ENCODE measurements at regions not wholly inside any gene's neighbourhood (a gene's known extent, or its start where the extent isn't known, plus 50 kb on each side); places are given as distances from the start of the nearest gene placed in this dataset.

DNA sequence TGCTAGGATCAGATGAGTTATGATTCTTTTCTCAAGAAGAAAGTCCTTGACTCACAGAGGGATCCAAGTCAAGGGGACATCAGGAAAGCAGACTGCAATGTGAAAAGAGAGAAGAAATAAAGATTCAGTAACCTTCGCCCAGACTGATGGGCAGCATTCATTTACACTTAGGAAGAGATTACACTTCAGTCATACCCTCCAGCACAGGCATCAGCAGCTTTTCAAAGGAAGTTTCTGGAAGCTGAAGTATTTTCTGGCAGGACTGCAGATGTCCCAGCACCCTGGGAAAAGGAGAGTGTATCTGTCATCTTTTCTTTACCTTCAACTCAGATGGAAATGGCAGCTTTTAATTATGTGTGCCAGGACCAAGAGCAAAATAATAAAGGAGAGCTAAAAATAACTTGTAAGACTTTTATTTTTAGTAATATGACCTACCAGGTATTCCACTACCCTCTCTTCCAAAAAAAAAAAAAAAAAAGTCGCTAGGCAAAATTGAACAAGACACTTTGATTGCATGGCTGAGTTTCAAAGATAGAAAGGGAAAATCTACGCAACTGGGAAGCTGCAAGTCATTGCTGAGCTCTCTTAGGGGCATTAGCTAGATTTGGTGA is 712.1 kb downstream of the EPM2A start:
- DNase-seq (ENCODE audit: low read depth) = no peak

DNA sequence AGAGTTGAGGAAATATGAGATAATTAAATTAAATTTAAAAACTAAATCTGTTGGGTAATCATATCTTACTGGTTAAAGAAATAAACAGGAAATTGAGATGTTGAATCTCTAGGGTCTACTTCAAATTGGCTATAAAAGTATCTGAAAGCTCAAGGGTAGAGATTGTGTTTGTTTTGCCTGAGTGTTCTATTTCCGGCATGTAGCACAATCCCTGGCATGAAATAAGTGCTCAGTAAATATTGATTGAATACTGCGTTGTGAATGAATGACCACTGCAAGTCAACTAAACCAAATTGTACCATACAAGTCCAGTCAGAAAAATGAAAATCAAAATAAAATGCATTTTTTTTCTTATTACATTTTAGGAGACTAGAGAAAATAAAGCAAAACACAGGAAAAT is 709.8 kb downstream of the EPM2A start:
- no peak for DNase-seq (ENCODE audit: low read depth)

DNA sequence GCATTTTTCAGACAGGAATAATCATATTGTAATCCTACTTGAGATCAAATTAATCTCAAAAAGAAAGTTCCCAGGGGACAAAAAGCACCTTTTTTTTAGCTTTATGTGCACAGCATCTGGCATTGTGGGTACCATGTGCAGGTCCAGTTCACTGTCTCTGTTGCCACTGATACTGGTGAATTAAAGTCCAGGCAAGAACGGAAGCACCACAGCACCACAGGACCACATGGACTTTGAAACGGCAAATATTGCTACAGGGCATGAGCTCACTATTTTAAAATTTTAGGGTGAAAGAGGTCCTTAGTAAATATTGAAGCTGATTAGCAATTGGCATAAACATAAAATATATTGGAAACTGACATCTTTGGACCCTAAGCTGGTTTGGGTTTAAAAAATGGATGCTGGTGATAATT is 709.0 kb downstream of the EPM2A start:
- DNase-seq (ENCODE audit: low read depth) = no peak

DNA sequence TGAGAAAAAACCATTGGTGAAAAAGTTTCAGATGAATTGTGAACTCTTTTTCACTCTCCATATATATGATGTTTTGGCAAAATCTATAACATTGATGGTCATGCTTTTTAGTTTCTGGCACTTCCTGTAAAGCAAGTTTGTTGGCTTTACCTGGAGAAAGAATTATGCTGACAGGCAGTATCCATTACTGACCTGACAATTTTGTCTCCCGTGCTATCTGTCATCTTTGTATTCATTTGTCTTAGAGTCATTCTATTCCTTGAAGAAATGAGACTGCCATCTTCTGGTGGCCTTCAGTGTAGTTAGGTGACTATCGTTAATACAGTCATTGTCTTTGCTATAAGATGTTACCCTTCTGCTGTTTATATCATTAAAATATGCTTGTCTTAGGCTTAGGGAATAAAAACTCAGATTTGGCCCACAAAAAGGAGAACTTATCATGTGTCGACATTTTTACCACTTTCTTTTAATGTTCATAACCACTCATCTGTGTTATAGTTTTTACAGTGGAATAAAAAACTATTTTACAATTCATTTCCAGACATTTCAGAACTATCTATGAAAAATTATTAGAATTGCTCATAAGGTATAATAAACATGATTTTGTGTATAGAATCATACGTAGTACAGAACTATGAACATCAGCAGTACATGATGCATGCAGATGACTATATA is 707.0 kb downstream of the EPM2A start:
- DNase-seq (ENCODE audit: low read depth) = no peak

DNA sequence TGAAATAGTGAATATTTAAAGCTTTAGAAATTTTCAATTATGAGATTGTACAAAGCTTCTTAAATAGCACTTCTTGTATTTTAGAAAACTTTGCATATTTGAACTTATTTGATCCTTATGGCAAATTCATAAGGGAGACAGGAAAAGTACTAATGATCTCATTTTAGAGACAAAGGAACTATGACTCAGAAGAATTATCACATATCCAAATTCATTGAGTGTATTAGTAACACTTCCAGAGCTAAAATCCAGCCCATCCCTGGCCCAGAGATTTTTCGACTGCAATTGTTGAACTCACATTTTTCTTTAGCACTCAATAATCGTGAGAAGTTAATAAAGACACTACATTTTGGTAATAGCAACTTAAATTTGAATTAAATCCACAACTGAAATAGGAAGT is 704.3 kb downstream of the EPM2A start:
- no peak for DNase-seq (ENCODE audit: low read depth)

DNA sequence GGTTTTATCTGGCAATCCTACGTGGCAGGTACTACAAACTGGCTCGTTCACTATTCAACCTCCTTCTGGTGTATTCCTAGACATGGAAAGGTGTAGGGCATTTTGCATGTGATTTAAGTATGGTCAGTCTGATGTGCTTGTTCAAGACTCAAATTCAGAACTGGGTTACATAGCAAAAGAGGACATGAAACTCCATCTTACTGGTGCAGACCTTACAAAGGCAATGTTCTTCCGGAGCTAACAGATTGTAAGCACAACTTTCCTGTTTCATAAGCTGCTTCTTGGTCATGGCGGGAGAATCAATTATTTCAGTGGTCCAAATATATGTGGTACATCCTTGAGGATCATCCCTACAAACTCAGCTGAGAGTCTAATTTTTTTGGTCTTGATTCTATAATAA is 703.4 kb downstream of the EPM2A start:
- DNase-seq (ENCODE audit: low read depth) = no peak

DNA sequence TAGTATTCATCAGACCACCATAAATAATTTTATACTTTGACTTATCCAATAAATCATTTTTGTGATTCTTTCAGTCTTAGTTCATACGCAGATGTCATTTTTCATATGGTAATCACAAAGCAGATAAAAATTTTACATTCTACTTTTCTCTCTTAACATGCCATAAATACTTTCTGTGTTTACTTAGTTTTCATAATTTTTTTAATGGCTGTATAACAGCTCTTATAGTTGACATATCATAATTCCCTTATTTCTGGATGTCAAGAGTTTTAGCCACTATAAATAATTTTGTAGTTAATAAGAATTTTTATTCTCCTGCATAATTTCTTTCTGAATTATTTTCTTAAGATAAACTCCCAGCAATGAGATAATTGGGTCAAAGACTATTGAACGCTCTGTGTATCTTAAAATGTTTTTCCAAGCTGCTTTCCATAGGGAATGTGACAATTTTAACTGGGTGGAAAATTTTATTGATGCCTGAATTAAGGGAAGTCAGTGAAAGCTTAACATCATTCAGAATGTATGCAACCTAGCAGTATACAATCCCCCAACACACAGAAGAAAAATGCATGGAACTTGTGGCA is 702.7 kb downstream of the EPM2A start:
- DNase-seq (ENCODE audit: low read depth) = no peak

DNA sequence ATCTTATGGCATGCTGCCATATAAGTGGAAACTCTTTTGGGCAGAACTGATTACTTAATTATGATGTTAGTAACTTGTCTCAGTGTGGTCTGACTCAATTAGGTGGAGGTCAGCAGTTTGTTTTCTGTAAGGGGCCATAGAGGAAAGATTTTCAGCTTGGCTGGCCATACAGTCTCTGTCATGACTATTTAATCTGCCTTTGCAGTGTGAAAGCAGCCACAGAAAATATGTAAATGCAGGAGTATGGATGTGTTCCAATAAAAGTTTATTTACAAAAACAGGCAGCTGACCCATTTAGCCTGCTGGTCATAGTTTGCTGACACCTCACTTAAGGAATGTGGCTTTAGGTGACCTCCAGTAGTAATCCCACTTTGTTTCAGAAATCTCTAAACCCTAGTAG is 700.7 kb downstream of the EPM2A start:
- no peak for DNase-seq (ENCODE audit: low read depth)

DNA sequence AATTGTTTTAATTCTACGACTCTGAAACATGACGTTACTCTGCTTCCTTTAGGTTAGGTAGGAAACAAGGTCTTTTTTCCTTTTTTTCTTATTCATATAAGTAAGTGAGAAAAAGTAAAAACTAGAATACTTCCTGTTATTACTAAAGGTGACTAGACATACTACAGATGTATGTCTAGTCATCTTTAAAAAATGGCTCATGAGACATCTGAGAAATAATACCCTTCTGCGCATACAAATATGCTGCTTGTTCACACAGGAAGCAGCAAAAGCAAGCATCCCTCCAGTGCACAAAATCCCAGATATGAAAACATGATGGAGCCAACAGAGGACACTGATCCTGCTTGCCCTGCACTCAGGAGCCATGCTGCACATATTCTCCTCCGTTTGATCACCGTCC is 699.1 kb downstream of the EPM2A start:
- DNase-seq (ENCODE audit: low read depth) = no peak

DNA sequence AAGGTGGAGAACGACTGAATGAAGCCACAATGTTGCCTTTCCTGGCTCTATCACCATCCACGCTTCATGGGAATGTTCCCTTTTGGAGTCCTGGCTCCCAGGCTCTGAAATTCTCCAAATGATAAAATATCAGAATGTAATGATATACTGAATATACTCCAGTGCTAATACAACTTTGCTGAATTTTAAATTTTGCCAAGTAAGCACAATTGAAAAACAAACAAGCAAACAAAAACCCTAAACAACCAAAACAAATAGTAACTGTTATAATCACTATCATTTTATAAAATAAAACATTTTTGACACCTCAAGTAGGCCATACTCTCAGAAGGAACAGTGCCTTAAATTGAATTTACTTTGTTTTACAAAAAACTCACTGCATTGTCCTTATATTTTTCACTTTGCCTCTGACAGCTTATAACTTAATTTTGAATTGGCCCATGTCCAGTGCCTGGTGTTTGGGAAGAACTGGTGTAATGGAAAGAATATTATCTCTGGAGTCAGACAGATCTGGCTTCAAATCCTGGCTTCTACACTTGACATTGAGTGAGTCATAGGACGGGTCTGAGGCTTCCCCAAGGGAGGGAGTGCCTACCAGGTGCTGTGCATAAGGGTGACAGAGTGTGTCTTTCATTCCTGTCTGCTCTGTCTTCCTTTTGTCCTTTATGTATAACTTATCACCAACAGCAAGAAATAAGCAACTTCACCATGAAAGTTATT is 698.3 kb downstream of the EPM2A start:
- DNase-seq (ENCODE audit: low read depth) = no peak

DNA sequence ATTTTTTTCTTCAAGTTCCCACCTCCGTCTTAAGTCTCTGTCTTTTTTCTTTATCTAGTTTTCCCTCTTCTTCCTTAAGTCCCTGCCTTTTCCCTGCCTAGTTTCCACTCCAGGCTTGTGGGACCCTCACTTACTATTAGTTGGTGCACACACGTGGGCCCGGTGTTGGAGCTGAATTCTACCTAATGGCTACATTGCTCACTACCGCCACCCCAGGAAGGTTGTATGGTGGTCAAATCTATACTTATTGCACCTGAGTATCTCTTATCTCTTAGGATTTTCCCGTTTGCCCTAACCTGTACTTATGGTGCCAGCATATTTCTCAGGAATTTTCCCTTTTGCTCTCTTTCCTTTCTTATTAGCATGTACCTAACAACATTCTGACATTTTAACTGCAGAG is 692.8 kb downstream of the EPM2A start:
- DNase-seq (ENCODE audit: low read depth) = no peak

DNA sequence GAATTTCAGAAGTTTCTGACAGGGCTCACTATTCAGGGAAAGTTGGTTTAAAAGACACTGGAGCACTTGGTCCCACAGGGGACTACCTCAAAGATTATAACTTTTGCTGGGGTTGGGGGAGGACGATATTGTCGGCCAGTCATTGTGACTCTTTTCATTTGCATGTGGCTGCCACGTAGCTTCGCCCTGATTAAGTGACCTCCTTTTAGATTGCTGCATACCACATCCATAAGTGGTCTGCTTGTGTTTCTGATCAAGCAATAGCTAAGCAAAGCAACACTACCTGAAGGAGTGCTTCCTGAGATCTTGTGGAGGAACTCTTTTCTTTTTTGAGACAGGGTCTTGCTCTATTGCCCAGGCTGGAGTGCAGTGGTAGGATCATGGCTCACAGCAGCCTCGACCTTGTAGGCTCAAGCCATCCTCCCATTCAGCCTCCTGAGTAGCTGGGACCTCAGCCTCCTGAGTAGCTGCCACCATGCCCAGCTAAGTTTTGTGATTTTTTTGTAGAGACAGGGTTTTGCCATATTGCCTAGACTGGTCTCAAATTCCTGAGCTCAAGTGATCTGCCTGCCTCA is 691.3 kb downstream of the EPM2A start:
- DNase-seq (ENCODE audit: low read depth) = no peak

DNA sequence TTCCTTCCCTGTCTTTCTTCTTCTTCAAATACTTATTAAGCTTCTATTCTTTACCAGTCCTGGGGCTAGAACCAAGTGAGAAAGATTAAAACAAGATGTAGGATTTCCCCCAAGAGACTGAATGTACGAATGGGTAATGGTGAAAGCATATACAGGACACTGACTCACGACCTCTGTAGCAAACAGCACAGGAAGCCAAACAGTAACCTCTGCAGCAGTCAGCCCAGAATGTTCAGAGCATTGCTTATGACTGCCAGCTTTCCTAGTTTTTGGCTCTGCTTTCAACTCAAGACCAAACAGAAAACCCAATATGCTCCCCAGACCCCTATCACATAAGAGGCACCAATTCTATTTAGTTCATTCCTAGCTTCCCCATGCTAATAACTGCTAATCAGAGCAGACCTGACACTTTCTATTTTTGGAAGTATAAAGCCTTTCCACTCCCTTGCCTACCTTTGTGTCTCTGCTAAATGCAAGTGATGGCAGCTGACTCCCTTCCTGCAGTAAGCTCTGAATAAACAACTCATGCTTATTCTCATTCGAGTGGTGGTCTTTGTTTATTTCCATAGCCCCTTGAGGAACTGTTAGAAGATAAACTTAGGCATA is 690.6 kb downstream of the EPM2A start:
- DNase-seq (ENCODE audit: low read depth) = no peak

DNA sequence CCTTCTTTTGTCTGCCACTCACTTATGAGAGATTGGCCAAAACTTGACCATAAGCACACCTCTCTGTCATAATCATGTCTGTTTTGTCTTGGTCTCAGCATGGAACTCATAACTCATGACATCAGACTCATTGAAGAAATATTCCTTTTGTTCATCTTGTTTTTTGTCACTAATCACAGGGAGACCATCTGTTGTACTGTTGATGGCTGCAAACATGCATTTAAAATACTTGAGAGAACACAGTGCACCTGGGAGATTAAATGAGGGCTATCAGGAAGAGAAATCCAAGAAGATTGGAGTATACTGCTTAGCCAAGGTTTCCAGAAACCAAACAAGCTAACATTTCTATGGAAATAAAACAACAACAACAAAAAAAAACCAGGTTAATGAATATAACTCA is 689.7 kb downstream of the EPM2A start:
- DNase-seq (ENCODE audit: low read depth) = no peak

DNA sequence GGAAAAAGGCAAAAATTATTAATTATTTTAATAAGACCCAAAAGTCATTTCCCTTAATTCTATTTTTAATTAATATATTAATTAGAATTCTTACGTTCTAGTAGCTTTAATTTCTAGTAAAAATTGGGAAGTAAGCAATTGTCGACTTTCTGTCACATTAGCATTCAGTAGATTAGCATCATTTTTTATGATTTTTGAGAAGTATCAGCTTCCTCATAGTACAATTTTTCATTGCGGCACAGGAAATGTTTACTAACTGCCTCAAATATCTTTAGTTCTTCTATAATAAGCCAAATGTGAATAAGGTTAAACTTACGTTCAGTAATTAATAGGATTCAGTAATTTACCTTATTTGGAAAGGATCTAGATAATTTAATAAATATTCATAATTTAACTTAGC is 687.4 kb downstream of the EPM2A start:
- DNase-seq (ENCODE audit: low read depth) = no peak

DNA sequence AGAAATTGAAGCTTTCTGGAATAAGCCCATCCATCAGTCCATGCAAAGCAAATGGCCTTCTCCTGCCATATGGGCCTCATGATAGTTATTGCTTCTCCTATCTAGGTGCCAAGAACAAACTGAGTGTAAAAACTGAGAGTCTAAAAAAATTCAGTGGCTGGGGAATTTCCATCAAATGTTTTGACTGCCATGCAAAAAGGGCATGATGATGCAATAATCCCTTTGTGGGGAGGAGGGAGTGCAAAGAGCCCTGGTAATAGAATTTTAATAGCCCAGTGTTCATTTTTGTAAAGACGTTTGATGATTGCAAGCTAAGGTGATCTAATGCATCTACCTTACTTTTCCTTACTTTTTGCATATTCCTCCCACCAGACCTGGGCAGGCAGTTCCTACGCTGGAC is 683.7 kb downstream of the EPM2A start:
- DNase-seq (ENCODE audit: low read depth) = no peak

DNA sequence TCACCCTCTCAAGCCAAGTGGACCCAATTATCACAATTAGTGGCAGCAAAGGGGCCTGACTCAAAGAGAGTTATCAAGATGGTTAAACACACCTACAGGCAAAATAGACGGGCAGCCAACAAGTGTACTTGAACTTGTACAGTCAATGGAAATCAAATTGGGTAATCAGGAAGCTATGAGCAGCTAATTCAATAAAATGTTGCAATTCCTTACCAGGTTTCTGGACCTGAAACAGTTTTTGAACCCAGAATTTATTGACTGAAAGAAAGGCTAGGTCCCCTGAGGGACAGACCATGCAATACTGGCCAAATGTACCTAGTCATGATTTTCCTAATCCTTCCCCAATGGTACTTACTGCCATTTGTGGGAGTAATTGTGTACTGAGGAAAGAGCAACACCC is 679.8 kb downstream of the EPM2A start:
- no peak for DNase-seq (ENCODE audit: low read depth)

DNA sequence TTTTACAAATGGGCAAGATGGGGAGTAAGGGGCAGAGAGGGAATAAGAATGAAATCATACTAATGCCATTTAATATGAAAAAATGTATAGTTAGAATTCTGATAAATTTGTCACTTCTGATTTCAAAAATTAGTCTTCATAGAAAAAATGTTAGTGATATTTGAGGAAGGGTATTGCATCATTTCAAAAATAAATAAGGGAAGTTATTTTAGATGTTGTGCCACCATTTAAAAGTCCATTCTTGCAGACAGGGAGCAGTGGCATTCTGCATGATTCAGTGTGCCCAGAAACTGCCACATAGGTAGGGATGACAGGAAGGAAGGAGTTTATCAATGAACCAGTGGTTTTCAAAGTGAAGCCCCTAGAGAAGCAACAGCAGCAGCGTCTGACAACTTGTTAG is 674.6 kb downstream of the EPM2A start:
- DNase-seq (ENCODE audit: low read depth) = no peak

DNA sequence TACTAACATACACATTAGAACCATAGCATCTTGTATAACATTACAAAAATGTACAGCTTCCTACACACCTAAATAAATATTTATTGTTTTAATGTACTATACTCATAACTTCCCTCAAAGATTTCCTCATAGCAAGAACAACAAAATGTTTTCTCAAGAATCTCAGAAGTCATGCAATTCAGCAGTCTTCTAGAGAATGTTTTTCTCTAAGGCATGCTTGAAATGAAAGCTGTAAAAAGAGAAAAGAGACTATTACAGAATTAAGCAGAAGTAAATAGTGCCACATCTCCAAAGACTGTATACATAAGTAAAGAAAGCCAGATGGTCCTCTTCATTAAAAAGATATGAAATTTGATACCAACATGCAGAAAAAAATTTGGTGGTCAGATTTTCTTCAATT is 672.2 kb downstream of the EPM2A start:
- no peak for DNase-seq (ENCODE audit: low read depth)

DNA sequence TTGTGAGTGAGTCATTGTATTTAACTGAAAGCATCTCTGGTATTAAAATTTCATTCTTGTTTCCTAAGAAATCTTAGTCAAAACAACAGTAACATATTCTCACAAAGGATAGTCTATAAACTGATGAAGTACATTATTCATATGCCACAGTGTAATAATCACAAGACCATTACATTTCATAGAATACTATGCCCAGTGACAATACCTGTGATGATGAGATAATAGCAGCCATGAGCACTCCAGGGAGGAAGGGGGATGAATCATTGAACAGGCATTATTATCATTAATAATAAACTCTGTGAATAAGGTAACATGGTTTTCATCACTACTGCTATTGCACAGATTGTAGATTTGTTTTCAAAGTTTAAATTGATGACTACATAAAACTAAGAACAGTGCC is 667.9 kb downstream of the EPM2A start:
- DNase-seq (ENCODE audit: low read depth) = no peak

DNA sequence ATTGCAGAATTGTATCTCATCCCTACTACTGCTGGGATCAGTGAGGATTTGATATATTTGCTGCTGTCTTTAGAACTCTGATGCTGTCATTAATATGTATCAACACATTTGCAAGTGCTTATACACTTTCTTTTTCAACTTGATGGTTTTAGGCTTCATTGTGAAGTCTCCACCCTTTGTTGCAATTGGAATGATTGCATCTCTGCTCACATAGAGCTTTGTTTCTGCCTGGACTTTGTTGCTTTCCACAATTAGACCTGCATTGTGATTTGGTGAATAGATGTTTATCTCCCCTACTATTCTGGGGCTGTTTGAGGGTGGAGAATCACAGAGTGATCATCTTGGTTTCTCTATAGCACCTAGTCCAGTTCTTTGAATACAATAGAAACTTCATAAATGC is 666.7 kb downstream of the EPM2A start:
- no peak for DNase-seq (ENCODE audit: low read depth)

DNA sequence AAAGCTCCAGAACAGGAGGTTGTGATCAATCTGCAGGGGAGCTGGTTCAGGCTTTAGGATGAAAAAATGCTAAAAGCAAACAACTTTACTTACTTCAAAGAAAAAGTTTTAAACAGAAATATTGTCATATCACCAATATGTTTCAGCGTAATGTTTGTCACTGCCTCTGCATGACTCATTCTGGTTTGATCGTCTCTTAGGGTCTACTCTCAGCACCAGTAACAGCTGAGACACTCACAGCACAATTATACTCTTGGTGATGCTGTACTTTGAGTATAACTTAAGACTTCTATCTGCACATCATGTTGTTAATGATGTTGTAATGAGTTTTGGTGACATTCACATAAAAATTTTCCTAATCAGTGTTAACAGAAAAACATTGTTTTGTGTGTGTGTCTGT is 665.4 kb downstream of the EPM2A start:
- no peak for DNase-seq (ENCODE audit: low read depth)

DNA sequence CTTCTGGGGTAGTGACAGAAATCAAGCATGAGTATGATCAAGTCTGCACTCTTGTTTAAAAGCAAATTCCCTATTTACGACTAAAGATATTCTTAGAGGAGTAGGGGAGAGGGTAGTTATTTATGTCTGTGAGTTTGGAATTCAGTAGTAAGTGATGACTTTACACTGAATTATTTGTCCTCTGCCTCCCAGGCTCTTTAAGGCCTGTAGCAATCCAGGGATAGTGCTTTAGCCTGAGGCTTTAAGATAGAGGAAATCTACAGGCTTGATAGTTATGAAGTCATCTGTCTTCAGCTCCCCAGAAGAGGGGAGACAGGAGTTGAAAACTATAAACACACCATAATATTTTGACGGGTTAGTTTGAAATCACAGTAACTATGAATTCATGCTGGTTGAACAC is 664.5 kb downstream of the EPM2A start:
- DNase-seq (ENCODE audit: low read depth) = no peak

Data from activated T-helper 9 cell treated with anti-CD3 and anti-CD28 coated beads, Interleukin-2, amount 50 U/mL, for 16 hours (primary cell).